Suprapubic skin (tissue), 3 donors: ENCODE measurements at regions not wholly inside any gene's neighbourhood (a gene's known extent, or its start where the extent isn't known, plus 50 kb on each side); places are given as distances from the start of the nearest gene placed in this dataset.

Experiments
- POLR2A ChIP-seq, 2 donors: fragments of 450-650 bp; IDR thresholded peaks; one replicate each; pipeline ENCODE4 v1.6.1; 2017; ENCODE audit warnings: antibody characterized with exemption in 2 of 2, mild to moderate bottlenecking in 2 of 2, moderate library complexity in 2 of 2
- TF ChIP-seq, protein P1 (sequence below), 2 donors: fragments of 200-600 bp in 1 of 2; fragments of 450-650 bp in 1 of 2; sonication (generic) in 1 of 2; IDR thresholded peaks; one replicate each; pipeline ENCODE4 v1.5.1; 2016 to 2019; ENCODE audit warnings: antibody characterized with exemption in 2 of 2, mild to moderate bottlenecking in 1 of 2, moderate library complexity in 1 of 2

DNA sequence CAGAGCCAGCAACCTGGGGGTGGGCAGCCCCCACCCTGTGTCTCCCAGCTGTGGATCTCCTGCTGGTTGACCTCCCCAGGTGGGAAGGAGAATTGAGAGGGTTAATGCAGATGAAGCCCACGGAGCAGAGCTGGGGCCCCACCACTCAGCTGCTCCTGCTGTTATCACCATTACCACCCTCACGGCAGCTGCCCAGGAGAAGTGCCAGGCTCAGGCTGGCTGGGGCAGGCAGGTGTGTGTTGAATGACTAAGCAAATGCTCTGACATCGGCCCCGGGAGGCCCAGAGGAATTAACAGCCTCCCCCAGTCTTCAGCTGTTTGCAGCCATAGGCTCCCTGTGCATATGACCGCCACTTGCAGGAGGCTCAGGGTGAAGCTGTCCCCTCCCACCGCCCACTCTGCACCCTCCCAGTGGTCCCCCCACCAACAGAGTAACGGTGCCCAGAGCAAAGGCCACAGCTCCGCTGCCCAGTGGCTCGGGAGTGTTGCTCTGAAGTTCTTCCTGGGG lies 133.8 kb downstream of the CPZ start:
- TF ChIP-seq, protein P1, sequence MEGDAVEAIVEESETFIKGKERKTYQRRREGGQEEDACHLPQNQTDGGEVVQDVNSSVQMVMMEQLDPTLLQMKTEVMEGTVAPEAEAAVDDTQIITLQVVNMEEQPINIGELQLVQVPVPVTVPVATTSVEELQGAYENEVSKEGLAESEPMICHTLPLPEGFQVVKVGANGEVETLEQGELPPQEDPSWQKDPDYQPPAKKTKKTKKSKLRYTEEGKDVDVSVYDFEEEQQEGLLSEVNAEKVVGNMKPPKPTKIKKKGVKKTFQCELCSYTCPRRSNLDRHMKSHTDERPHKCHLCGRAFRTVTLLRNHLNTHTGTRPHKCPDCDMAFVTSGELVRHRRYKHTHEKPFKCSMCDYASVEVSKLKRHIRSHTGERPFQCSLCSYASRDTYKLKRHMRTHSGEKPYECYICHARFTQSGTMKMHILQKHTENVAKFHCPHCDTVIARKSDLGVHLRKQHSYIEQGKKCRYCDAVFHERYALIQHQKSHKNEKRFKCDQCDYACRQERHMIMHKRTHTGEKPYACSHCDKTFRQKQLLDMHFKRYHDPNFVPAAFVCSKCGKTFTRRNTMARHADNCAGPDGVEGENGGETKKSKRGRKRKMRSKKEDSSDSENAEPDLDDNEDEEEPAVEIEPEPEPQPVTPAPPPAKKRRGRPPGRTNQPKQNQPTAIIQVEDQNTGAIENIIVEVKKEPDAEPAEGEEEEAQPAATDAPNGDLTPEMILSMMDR (IDR thresholded peaks at IDR 0.05): no peak
- no peak for TF ChIP-seq POLR2A (IDR thresholded peaks at IDR 0.05)
